H9 (cell line): ENCODE measurements at regions not wholly inside any gene's neighbourhood (a gene's known extent, or its start where the extent isn't known, plus 50 kb on each side); places are given as distances from the start of the nearest gene placed in this dataset.

Experiments used
- DNase-seq: peaks from one replicate; pipeline ENCODE4 v3.0.0-alpha.2; 2017
- H2AFZ ChIP-seq: one replicate; pipeline ENCODE4 v1.6.1; 2013; ENCODE audit warnings: mild to moderate bottlenecking, low read length, control low read depth, moderate library complexity
- H2AK5ac ChIP-seq: 2 replicates; pipeline ENCODE4 v1.6.1; 2013; ENCODE audit warnings: low read length, control low read depth, mixed read lengths; ENCODE audit not compliant: insufficient read length
- H2BK120ac ChIP-seq: one replicate; pipeline ENCODE4 v1.6.1; 2013; ENCODE audit warnings: low read depth, mild to moderate bottlenecking, low read length, control low read depth, inconsistent platforms; ENCODE audit not compliant: poor library complexity, severe bottlenecking
- H2BK12ac ChIP-seq: 2 replicates; pipeline ENCODE4 v1.6.1; 2013; ENCODE audit warnings: low read length, control low read depth, mixed read lengths, low read depth; ENCODE audit not compliant: insufficient read length
- H2BK15ac ChIP-seq: 2 replicates; pipeline ENCODE4 v1.6.1; 2013; ENCODE audit warnings: low read depth, low read length, control low read depth
- H2BK20ac ChIP-seq: one replicate; pipeline ENCODE4 v1.6.1; 2013; ENCODE audit warnings: low read depth, mild to moderate bottlenecking, low read length, control low read depth, inconsistent platforms; ENCODE audit not compliant: poor library complexity, severe bottlenecking
- H2BK5ac ChIP-seq: 2 replicates; pipeline ENCODE4 v1.6.1; 2013; ENCODE audit warnings: low read length, control low read depth, mixed read lengths; ENCODE audit not compliant: insufficient read length
- H3K14ac ChIP-seq: 2 replicates; pipeline ENCODE4 v1.6.1; 2013; ENCODE audit warnings: low read length, control low read depth; ENCODE audit not compliant: insufficient read depth
- H3K18ac ChIP-seq: 2 replicates; pipeline ENCODE4 v1.6.1; 2013; ENCODE audit warnings: low read depth, mild to moderate bottlenecking, mixed read lengths, low read length, control low read depth; ENCODE audit not compliant: insufficient read length
- H3K23ac ChIP-seq: 2 replicates; pipeline ENCODE4 v1.6.1; 2013; ENCODE audit warnings: low read length, control low read depth, mixed read lengths, low read depth; ENCODE audit not compliant: insufficient read length
- H3K23me2 ChIP-seq: 2 replicates; pipeline ENCODE4 v1.6.1; 2013; ENCODE audit warnings: low read depth, mild to moderate bottlenecking, mixed read lengths, low read length, control low read depth; ENCODE audit not compliant: insufficient read length, poor library complexity, severe bottlenecking
- H3K27ac ChIP-seq: 2 replicates; pipeline ENCODE4 v1.5.1; 2013; ENCODE audit warnings: low read length, control low read depth, mixed read lengths, low read depth; ENCODE audit not compliant: insufficient read length
- H3K27me3 ChIP-seq: 2 replicates; pipeline ENCODE4 v1.6.1; 2013; ENCODE audit warnings: low read length, control low read depth, inconsistent platforms; ENCODE audit not compliant: insufficient read depth
- H3K4ac ChIP-seq: 2 replicates; pipeline ENCODE4 v1.6.1; 2013; ENCODE audit warnings: low read depth, mild to moderate bottlenecking, control low read depth, inconsistent platforms, low read length, moderate library complexity
- H3K4me1 ChIP-seq: 2 replicates; pipeline ENCODE4 v1.6.1; 2013; ENCODE audit warnings: low read length, control low read depth, inconsistent platforms; ENCODE audit not compliant: insufficient read depth
- H3K4me2 ChIP-seq: 2 replicates; pipeline ENCODE4 v1.6.1; 2013; ENCODE audit warnings: low read length, control low read depth, mixed read lengths; ENCODE audit not compliant: insufficient read length, insufficient read depth
- H3K56ac ChIP-seq: 2 replicates; pipeline ENCODE4 v1.6.1; 2013; ENCODE audit warnings: low read depth, mild to moderate bottlenecking, mixed read lengths, low read length, control low read depth; ENCODE audit not compliant: insufficient read length
- H3K79me1 ChIP-seq: 2 replicates; pipeline ENCODE4 v1.6.1; 2013; ENCODE audit warnings: low read depth, mild to moderate bottlenecking, moderate library complexity, low read length, control low read depth, inconsistent platforms; ENCODE audit not compliant: insufficient read depth, poor library complexity, severe bottlenecking
- H3K79me2 ChIP-seq: 2 replicates; pipeline ENCODE4 v1.6.1; 2013; ENCODE audit warnings: low read length, control low read depth, inconsistent platforms; ENCODE audit not compliant: insufficient read depth
- H3K9ac ChIP-seq: 2 replicates; pipeline ENCODE4 v1.6.1; 2013; ENCODE audit warnings: low read length, control low read depth, mixed read lengths; ENCODE audit not compliant: insufficient read length; ENCODE audit errors: extremely low read depth
- H3K9me3 ChIP-seq: one replicate; pipeline ENCODE4 v1.6.1; 2013; ENCODE audit warnings: low read depth, low read length, inconsistent platforms; ENCODE audit not compliant: control insufficient read depth
- H3T11ph ChIP-seq: one replicate; pipeline ENCODE4 v1.6.1; 2013; ENCODE audit warnings: mild to moderate bottlenecking, low read length, control low read depth, inconsistent platforms
- H4K20me1 ChIP-seq: one replicate; pipeline ENCODE4 v1.6.1; 2013; ENCODE audit not compliant: control insufficient read depth, insufficient read length, insufficient read depth
- H4K5ac ChIP-seq: 2 replicates; pipeline ENCODE4 v1.6.1; 2013; ENCODE audit warnings: low read depth, mild to moderate bottlenecking, mixed read lengths, low read length, control low read depth; ENCODE audit not compliant: insufficient read length
- H4K8ac ChIP-seq: replicated peaks from 2 replicates; pipeline ENCODE4 v1.6.1; 2013; ENCODE audit warnings: low read length, control low read depth, mixed read lengths, low read depth; ENCODE audit not compliant: insufficient read length
- H4K91ac ChIP-seq: 2 replicates; pipeline ENCODE4 v1.6.1; 2013; ENCODE audit warnings: low read depth, mild to moderate bottlenecking, moderate library complexity, mixed read lengths, low read length, control low read depth; ENCODE audit not compliant: insufficient read length
- H3K27ac Mint-ChIP-seq, 3 experiments: 2 replicates in 2 of 3; 3 replicates in 1 of 3; pipeline ENCODE4 v1.8.0; 2020 to 2021; ENCODE audit warnings: mixed read lengths in 3 of 3, mild to moderate bottlenecking in 1 of 3, moderate library complexity in 1 of 3
- H3K27me3 Mint-ChIP-seq: 2 replicates; pipeline ENCODE4 v1.8.0; 2021; ENCODE audit warnings: low read depth, mild to moderate bottlenecking, moderate library complexity, mixed read lengths
- H3K36me3 Mint-ChIP-seq, 3 experiments: 2 replicates in 2 of 3; 3 replicates in 1 of 3; pipeline ENCODE4 v1.8.0; 2020 to 2021; ENCODE audit warnings: low read depth in 3 of 3, mixed read lengths in 3 of 3; ENCODE audit not compliant: insufficient read depth in 1 of 3
- H3K4me1 Mint-ChIP-seq, 2 experiments: 2 replicates each; pipeline ENCODE4 v1.8.0; 2020; ENCODE audit warnings: mixed read lengths in 2 of 2
- H3K4me3 Mint-ChIP-seq, 2 experiments: 2 replicates in 1 of 2; 3 replicates in 1 of 2; pipeline ENCODE4 v1.8.0; 2020 to 2021; ENCODE audit warnings: mild to moderate bottlenecking in 2 of 2, mixed read lengths in 2 of 2, moderate library complexity in 1 of 2
- H3K9me3 Mint-ChIP-seq, 2 experiments: 2 replicates in 1 of 2; 3 replicates in 1 of 2; pipeline ENCODE4 v1.8.0; 2020; ENCODE audit warnings: mild to moderate bottlenecking in 2 of 2, mixed read lengths in 2 of 2, moderate library complexity in 1 of 2
- CTCF ChIP-seq: fragments of 200-600 bp; sonication (generic); conservative IDR thresholded peaks from 3 replicates; pipeline ENCODE4 v1.8.0; 2021; ENCODE audit warnings: antibody characterized with exemption, mild to moderate bottlenecking
- WGBS: extraction: QIAGEN DNeasy Blood & Tissue Kit; methylation state at CpG from one replicate; pipeline ENCODE4 v1.1.7; 2013; ENCODE audit warnings: missing lambda C conversion rate, low lambda C conversion rate, mixed read lengths; ENCODE audit not compliant: insufficient read length; ENCODE audit errors: extremely low coverage; 5-methylcytosine and 5-hydroxymethylcytosine counted together

GRCh38 chr4:43550981-43551627 is 658.6 kb downstream of the GRXCR1 start:
- Histone ChIP-seq H3K14ac (no peak overlapping the region), H3K4ac (no peak overlapping the region), H2BK15ac (no peak overlapping the region; the same call in 1 of the 2 replicates), H3K4me2 (no peak overlapping the region), H3T11ph (no peak overlapping the region), H3K23ac (no peak overlapping the region), H2BK20ac (no peak overlapping the region), H2AFZ (no peak overlapping the region), H3K27ac (no peak overlapping the region), H3K9ac (no peak overlapping the region), H2BK120ac (no peak overlapping the region), H3K9me3 (no peaks in the 10 kb centered on the region), H4K8ac (no peak overlapping the region), H3K27me3 (no peaks in the 10 kb centered on the region), H3K56ac (no peak overlapping the region), H3K79me2 (no peaks in the 10 kb centered on the region), H2BK12ac (no peak overlapping the region), H4K91ac (no peak overlapping the region), H3K79me1 (no peaks in the 10 kb centered on the region), H3K18ac (no peak overlapping the region), H3K4me1 (no peaks in the 10 kb centered on the region), H3K23me2 (no peaks in the 10 kb centered on the region), H4K20me1 (no peaks in the 10 kb centered on the region), H2BK5ac (no peak overlapping the region), H2AK5ac (no peak overlapping the region), H4K5ac (no peak overlapping the region)
- Mint-ChIP-seq H3K27ac (no peak overlapping the region), H3K9me3 (peaks cover 44 to 54% of the 10 kb centered on the region in 2 experiments), H3K4me3 (no peak overlapping the region), H3K36me3 (peaks cover 14 to 43% (median 35%) of the 10 kb centered on the region in 3 experiments), H3K4me1 (no peaks in the 10 kb centered on the region), H3K27me3 (no peaks in the 10 kb centered on the region; the same call in 1 of the 2 replicates)
- no peak for DNase-seq
- TF ChIP-seq CTCF = no peak
- WGBS = no CpG with 5 or more reads among the region's 24 CpGs
